HepG2 (cell line): ENCODE measurements at regions not wholly inside any gene's neighbourhood (a gene's known extent, or its start where the extent isn't known, plus 50 kb on each side); places are given as distances from the start of the nearest gene placed in this dataset.
A peak's percentile ranks its signal among the peaks of the same experiment; 100 is the strongest.

ENCODE experiments used
- AKNA ChIP-seq: sonication (generic); formaldehyde crosslinking; IDR thresholded peaks from 2 replicates; pipeline ENCODE4 v1.4.0; 2020; ENCODE audit warnings: missing genetic modification reagents, borderline replicate concordance
- DNMT3B ChIP-seq: conservative IDR thresholded peaks from 2 replicates; pipeline ENCODE4 v1.6.1; 2016; ENCODE audit warnings: missing biosample characterization, control low read depth
- ISL2 ChIP-seq: sonication (generic); formaldehyde crosslinking; IDR thresholded peaks from 2 replicates; pipeline ENCODE4 v1.5.0; 2020; ENCODE audit warnings: missing genetic modification reagents
- MAFF ChIP-seq: IDR thresholded peaks from 2 replicates; pipeline ENCODE4 v1.6.1; 2011; ENCODE audit warnings: low read depth, low read length, improper control_type of control experiment
- NCOA2 ChIP-seq: sonication (generic); formaldehyde crosslinking; IDR thresholded peaks from 2 replicates; pipeline ENCODE4 v1.8.0; 2022; ENCODE audit warnings: inconsistent platforms
- PBX2 ChIP-seq: IDR thresholded peaks from 2 replicates; pipeline ENCODE4 v1.6.1; 2016; ENCODE audit warnings: control low read depth
- RNF219 ChIP-seq: sonication (generic); formaldehyde crosslinking; IDR thresholded peaks from 2 replicates; pipeline ENCODE4 v1.5.0; 2020; ENCODE audit warnings: mild to moderate bottlenecking, missing genetic modification reagents
- THAP8 ChIP-seq: sonication (generic); formaldehyde crosslinking; IDR thresholded peaks from 2 replicates; pipeline ENCODE4 v1.5.1; 2020; ENCODE audit warnings: missing genetic modification reagents, mild to moderate bottlenecking, borderline replicate concordance
- ZBTB37 ChIP-seq: sonication (generic); formaldehyde crosslinking; IDR thresholded peaks from 2 replicates; pipeline ENCODE4 v1.4.0; 2020; ENCODE audit warnings: mild to moderate bottlenecking, missing genetic modification reagents
- ZNF264 ChIP-seq: sonication (generic); formaldehyde crosslinking; IDR thresholded peaks from 2 replicates; pipeline ENCODE4 v1.4.0; 2020; ENCODE audit warnings: missing genetic modification reagents
- ZNF281 ChIP-seq: sonication (generic); formaldehyde crosslinking; IDR thresholded peaks from 2 replicates; pipeline ENCODE4 v1.4.0; 2020; ENCODE audit warnings: missing genetic modification reagents, borderline replicate concordance
- ZNF367 ChIP-seq: sonication (generic); formaldehyde crosslinking; IDR thresholded peaks from 2 replicates; pipeline ENCODE4 v1.4.0; 2020; ENCODE audit warnings: missing genetic modification reagents, borderline replicate concordance
- ZNF639 ChIP-seq: conservative IDR thresholded peaks from 2 replicates; pipeline ENCODE4 v1.6.1; 2018; ENCODE audit warnings: missing genetic modification reagents
- ZNF761 ChIP-seq: sonication (generic); formaldehyde crosslinking; conservative IDR thresholded peaks from 2 replicates; pipeline ENCODE4 v1.4.0; 2020; ENCODE audit warnings: mild to moderate bottlenecking, missing genetic modification reagents

- peak; percentile 12; the same call in 1 of the 2 replicates for TF ChIP-seq NCOA2
- TF ChIP-seq MAFF: peak; percentile 20; the same call in 1 of the 2 replicates
- TF ChIP-seq ZNF761 (CRISPR knock-in tag): no peak
- no peak for TF ChIP-seq RNF219 (CRISPR knock-in tag)
- no peak for TF ChIP-seq ZNF639
- TF ChIP-seq AKNA (CRISPR knock-in tag): no peak
- TF ChIP-seq DNMT3B (CRISPR knock-in tag): no peak
- no peak for TF ChIP-seq ZBTB37
- TF ChIP-seq ZNF264 (CRISPR knock-in tag): no peak
- no peak for TF ChIP-seq THAP8
- TF ChIP-seq PBX2 (CRISPR knock-in tag): no peak
- TF ChIP-seq ZNF281: no peak
- no peak for TF ChIP-seq ZNF367
- TF ChIP-seq ISL2 (CRISPR knock-in tag): no peak
Measured at GRCh38 chr18:31244771-31245394, 73.1 kb upstream of the DSG1 start (continued).
